22Rv1 (cell line): ENCODE measurements at regions not wholly inside any gene's neighbourhood (a gene's known extent, or its start where the extent isn't known, plus 50 kb on each side); places are given as distances from the start of the nearest gene placed in this dataset.

Experiments used
- CTCF ChIP-seq: fragments of 450-650 bp; IDR thresholded peaks from 2 replicates; pipeline ENCODE4 v1.5.1; 2017; ENCODE audit warnings: mild to moderate bottlenecking
- ZFX ChIP-seq: fragments of 450-650 bp; IDR thresholded peaks from 2 replicates; pipeline ENCODE4 v1.6.1; 2017; ENCODE audit warnings: antibody characterized with exemption, borderline replicate concordance

- no peak for TF ChIP-seq CTCF
- TF ChIP-seq ZFX, result no peak
Observed at GRCh38 chr18:59814891-59815290, 84.9 kb upstream of the PMAIP1 start.
